HEK293 (cell line): ENCODE measurements at regions not wholly inside any gene's neighbourhood (a gene's known extent, or its start where the extent isn't known, plus 50 kb on each side); places are given as distances from the start of the nearest gene placed in this dataset.
A peak's percentile ranks its signal among the peaks of the same experiment; 100 is the strongest.

Source experiments
- CTCF ChIA-PET: fragments of 350-600 bp; formaldehyde crosslinking; extraction: SDS; loops from one replicate; lab custom pipeline; 2021; ENCODE audit warnings: antibody characterized with exemption; lab: Yijun Ruan, JAX
- POLR2A ChIA-PET: fragments of 300-600 bp; formaldehyde crosslinking; extraction: SDS; loops from one replicate; lab custom pipeline; 2020; ENCODE audit warnings: antibody characterized with exemption, inconsistent platforms; lab: Yijun Ruan, JAX
- H3K27ac ChIP-seq: fragments of 200-500 bp; sonication (Bioruptor generic); 2 replicates; pipeline ENCODE4 v1.5.1; 2014; ENCODE audit warnings: low read depth, low read length, control low read depth, inconsistent platforms; ENCODE audit errors: extremely low read depth
- H3K36me3 ChIP-seq, 2 experiments: fragments of 200-500 bp in 1 of 2; sonication (Bioruptor generic) in 1 of 2; 1 replicate in 1 of 2; 2 replicates in 1 of 2; pipeline ENCODE4 v1.5.1; 2014 to 2017; ENCODE audit warnings: inconsistent platforms in 2 of 2, low read length in 2 of 2; ENCODE audit not compliant: control insufficient read depth in 2 of 2, insufficient read depth in 1 of 2
- H3K4me1 ChIP-seq: fragments of 200-500 bp; sonication (Bioruptor generic); 2 replicates; pipeline ENCODE4 v1.5.1; 2014; ENCODE audit warnings: mild to moderate bottlenecking, low read length, inconsistent platforms; ENCODE audit not compliant: control insufficient read depth, insufficient read depth
- H3K4me3 ChIP-seq: 2 replicates; pipeline ENCODE4 v1.5.1; 2011; ENCODE audit warnings: low read depth, mild to moderate bottlenecking, control low read depth, low read length, moderate library complexity
- H3K9me3 ChIP-seq: fragments of 200-500 bp; sonication (Bioruptor generic); 2 replicates; pipeline ENCODE4 v1.5.1; 2014; ENCODE audit warnings: low read depth, low read length, inconsistent platforms; ENCODE audit not compliant: control insufficient read depth, insufficient read depth
- KLF7 ChIP-seq: fragments of 450-650 bp; formaldehyde crosslinking; IDR thresholded peaks from 2 replicates; pipeline ENCODE4 v1.5.1; 2016; ENCODE audit warnings: missing biosample characterization, missing genetic modification characterization, borderline replicate concordance
- KLF8 ChIP-seq: fragments of 450-650 bp; formaldehyde crosslinking; IDR thresholded peaks from 2 replicates; pipeline ENCODE4 v1.5.1; 2016; ENCODE audit warnings: missing biosample characterization, missing genetic modification characterization
- PRDM1 ChIP-seq: fragments of 450-650 bp; formaldehyde crosslinking; IDR thresholded peaks from 2 replicates; pipeline ENCODE4; 2016; ENCODE audit warnings: missing biosample characterization, missing genetic modification characterization
- SALL2 ChIP-seq: fragments of 450-650 bp; formaldehyde crosslinking; IDR thresholded peaks from 2 replicates; pipeline ENCODE4 v1.5.0; 2017; ENCODE audit warnings: missing biosample characterization, mild to moderate bottlenecking, missing genetic modification characterization, borderline replicate concordance
- ZNF132 ChIP-seq: fragments of 450-650 bp; formaldehyde crosslinking; IDR thresholded peaks from 2 replicates; pipeline ENCODE4 v1.5.1; 2017; ENCODE audit warnings: missing biosample characterization, missing genetic modification characterization, borderline replicate concordance
- ZNF133 ChIP-seq: fragments of 450-650 bp; formaldehyde crosslinking; IDR thresholded peaks from 2 replicates; pipeline ENCODE4 v1.5.1; 2016; ENCODE audit warnings: missing biosample characterization, missing genetic modification characterization
- ZNF140 ChIP-seq: fragments of 450-650 bp; formaldehyde crosslinking; IDR thresholded peaks from 2 replicates; pipeline ENCODE4 v1.5.1; 2016; ENCODE audit warnings: missing biosample characterization, missing genetic modification characterization
- ZNF157 ChIP-seq: fragments of 450-650 bp; formaldehyde crosslinking; IDR thresholded peaks from 2 replicates; pipeline ENCODE4 v1.5.1; 2016; ENCODE audit warnings: missing biosample characterization, missing genetic modification characterization
- ZNF335 ChIP-seq: fragments of 450-650 bp; formaldehyde crosslinking; conservative IDR thresholded peaks from 2 replicates; pipeline ENCODE4 v1.5.1; 2016; ENCODE audit warnings: missing biosample characterization, missing genetic modification characterization
- ZNF37A ChIP-seq: fragments of 450-650 bp; IDR thresholded peaks from 2 replicates; pipeline ENCODE4 v1.5.1; 2018; ENCODE audit warnings: missing biosample characterization, missing genetic modification characterization
- ZNF423 ChIP-seq: fragments of 450-650 bp; formaldehyde crosslinking; IDR thresholded peaks from 2 replicates; pipeline ENCODE4 v1.5.1; 2016; ENCODE audit warnings: missing biosample characterization, missing genetic modification characterization
- ZNF623 ChIP-seq: fragments of 450-650 bp; formaldehyde crosslinking; IDR thresholded peaks from 2 replicates; pipeline ENCODE4 v1.5.1; 2016; ENCODE audit warnings: missing biosample characterization, missing genetic modification characterization
- ZNF654 ChIP-seq: fragments of 450-650 bp; formaldehyde crosslinking; IDR thresholded peaks from 2 replicates; pipeline ENCODE4 v1.5.1; 2016; ENCODE audit warnings: low read depth, missing biosample characterization, missing genetic modification characterization
- ZNF747 ChIP-seq: fragments of 450-650 bp; formaldehyde crosslinking; IDR thresholded peaks from 2 replicates; pipeline ENCODE4 v1.5.1; 2016; ENCODE audit warnings: missing biosample characterization, missing genetic modification characterization
- ZNF785 ChIP-seq: fragments of 450-650 bp; formaldehyde crosslinking; IDR thresholded peaks from 2 replicates; pipeline ENCODE4 v1.5.1; 2016; ENCODE audit warnings: missing biosample characterization, missing genetic modification characterization
- ZNF791 ChIP-seq: fragments of 450-650 bp; formaldehyde crosslinking; IDR thresholded peaks from 2 replicates; pipeline ENCODE4 v1.5.1; 2016; ENCODE audit warnings: missing biosample characterization, missing genetic modification characterization
- ZNF792 ChIP-seq: fragments of 450-650 bp; formaldehyde crosslinking; IDR thresholded peaks from 2 replicates; pipeline ENCODE4 v1.5.1; 2016; ENCODE audit warnings: missing biosample characterization, missing genetic modification characterization
- ZNF830 ChIP-seq: fragments of 450-650 bp; IDR thresholded peaks from 2 replicates; pipeline ENCODE4 v1.5.0; 2018; ENCODE audit warnings: missing biosample characterization, missing genetic modification characterization, low read depth, mild to moderate bottlenecking, moderate library complexity
- TF ChIP-seq, protein P1 (sequence below): fragments of 450-650 bp; formaldehyde crosslinking; IDR thresholded peaks from 2 replicates; pipeline ENCODE4 v1.5.1; 2016; ENCODE audit warnings: missing biosample characterization, missing genetic modification characterization
- TF ChIP-seq, protein P2 (sequence below): fragments of 450-650 bp; formaldehyde crosslinking; IDR thresholded peaks from 2 replicates; pipeline ENCODE4 v1.5.1; 2016; ENCODE audit warnings: missing biosample characterization, missing genetic modification characterization, low read depth
- TF ChIP-seq, protein P3 (sequence below): fragments of 450-650 bp; formaldehyde crosslinking; IDR thresholded peaks from 2 replicates; pipeline ENCODE4 v1.5.1; 2016; ENCODE audit warnings: missing biosample characterization, missing genetic modification characterization
- TF ChIP-seq, protein P4 (sequence below): sonication (generic); formaldehyde crosslinking; IDR thresholded peaks from 2 replicates; pipeline ENCODE4 v1.8.1; 2022; ENCODE audit warnings: mild to moderate bottlenecking, moderate library complexity, missing genetic modification reagents
- TF ChIP-seq, protein P5 (sequence below): fragments of 450-650 bp; formaldehyde crosslinking; IDR thresholded peaks from 2 replicates; pipeline ENCODE4 v1.5.1; 2017; ENCODE audit warnings: missing biosample characterization, missing genetic modification characterization
- TF ChIP-seq, protein P6 (sequence below): fragments of 450-650 bp; formaldehyde crosslinking; IDR thresholded peaks from 2 replicates; pipeline ENCODE4 v1.5.1; 2016; ENCODE audit warnings: missing biosample characterization, missing genetic modification characterization

DNA sequence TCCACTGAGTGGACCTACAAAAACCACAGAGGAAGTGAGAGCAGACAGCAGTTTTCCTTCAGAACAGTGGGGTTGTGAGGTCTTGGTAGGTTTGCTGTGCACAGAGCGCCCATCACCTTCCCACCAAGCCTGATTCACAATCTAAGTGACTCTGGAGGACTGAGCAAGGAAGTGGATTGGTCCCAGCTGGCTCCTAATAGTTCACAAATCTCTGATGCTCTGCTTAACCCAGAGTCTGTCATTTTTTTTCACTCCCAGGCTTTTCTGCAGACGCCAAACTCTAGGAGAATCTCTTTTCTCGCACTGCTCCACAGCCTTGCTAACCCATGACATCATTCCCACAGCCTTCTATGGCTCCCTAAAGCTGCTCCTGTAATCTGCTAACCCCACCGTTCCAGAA is 280.4 kb downstream of the C1D start:
- no peaks in the 10 kb centered on the region for H3K36me3 ChIP-seq
- TF ChIP-seq ZNF132 = no peak
- TF ChIP-seq, protein P1, sequence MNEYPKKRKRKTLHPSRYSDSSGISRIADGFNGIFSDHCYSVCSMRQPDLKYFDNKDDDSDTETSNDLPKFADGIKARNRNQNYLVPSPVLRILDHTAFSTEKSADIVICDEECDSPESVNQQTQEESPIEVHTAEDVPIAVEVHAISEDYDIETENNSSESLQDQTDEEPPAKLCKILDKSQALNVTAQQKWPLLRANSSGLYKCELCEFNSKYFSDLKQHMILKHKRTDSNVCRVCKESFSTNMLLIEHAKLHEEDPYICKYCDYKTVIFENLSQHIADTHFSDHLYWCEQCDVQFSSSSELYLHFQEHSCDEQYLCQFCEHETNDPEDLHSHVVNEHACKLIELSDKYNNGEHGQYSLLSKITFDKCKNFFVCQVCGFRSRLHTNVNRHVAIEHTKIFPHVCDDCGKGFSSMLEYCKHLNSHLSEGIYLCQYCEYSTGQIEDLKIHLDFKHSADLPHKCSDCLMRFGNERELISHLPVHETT (tag by site-specific recombination) = no peak
- TF ChIP-seq ZNF423 (tag by site-specific recombination) = no peak
- no peak for TF ChIP-seq ZNF37A (tag by site-specific recombination)
- TF ChIP-seq ZNF335 (tag by site-specific recombination) = 0 out of 2 replicates have a peak, but pooled peaks have one; percentile 12
- no peak for TF ChIP-seq ZNF140 (tag by site-specific recombination)
- TF ChIP-seq PRDM1 (tag by site-specific recombination) = no peak
- TF ChIP-seq ZNF792 (tag by site-specific recombination) = no peak
- TF ChIP-seq ZNF830 = no peak
- TF ChIP-seq, protein P2, sequence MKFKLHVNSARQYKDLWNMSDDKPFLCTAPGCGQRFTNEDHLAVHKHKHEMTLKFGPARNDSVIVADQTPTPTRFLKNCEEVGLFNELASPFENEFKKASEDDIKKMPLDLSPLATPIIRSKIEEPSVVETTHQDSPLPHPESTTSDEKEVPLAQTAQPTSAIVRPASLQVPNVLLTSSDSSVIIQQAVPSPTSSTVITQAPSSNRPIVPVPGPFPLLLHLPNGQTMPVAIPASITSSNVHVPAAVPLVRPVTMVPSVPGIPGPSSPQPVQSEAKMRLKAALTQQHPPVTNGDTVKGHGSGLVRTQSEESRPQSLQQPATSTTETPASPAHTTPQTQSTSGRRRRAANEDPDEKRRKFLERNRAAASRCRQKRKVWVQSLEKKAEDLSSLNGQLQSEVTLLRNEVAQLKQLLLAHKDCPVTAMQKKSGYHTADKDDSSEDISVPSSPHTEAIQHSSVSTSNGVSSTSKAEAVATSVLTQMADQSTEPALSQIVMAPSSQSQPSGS = 0 out of 2 replicates have a peak, but pooled peaks have one; percentile 39
- no peaks in the 10 kb centered on the region for H3K4me1 ChIP-seq
- no peaks in the 10 kb centered on the region for H3K9me3 ChIP-seq
- POLR2A ChIA-PET = no interaction called here
- no peak overlapping the region for H3K4me3 ChIP-seq
- CTCF ChIA-PET = interaction anchor here (0.6 kb wide), 1 partner anchor 16 kb away, joined by 4 read pairs; no protein-coding TSS in a partner anchor
- H3K27ac ChIP-seq = no peak overlapping the region

DNA sequence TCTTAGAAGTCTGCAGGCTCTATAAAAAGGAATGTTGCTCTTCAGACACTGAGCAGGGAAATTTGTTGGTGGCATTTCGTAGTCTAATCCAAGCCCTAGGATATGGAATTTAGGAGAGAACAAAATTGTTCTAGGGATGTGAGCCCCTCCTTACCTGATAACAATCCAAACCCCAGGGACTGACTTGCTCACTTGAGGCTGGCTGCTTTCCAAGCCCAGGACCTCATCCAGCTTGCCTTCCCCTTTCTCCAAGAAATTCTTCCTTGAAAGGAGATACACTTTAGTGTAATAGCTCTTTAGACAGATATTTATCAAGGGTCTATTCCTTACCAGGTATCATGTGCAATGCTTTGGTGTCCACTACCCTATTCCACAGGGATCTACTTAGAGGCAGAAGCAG is 279.8 kb downstream of the C1D start:
- TF ChIP-seq, protein P3, sequence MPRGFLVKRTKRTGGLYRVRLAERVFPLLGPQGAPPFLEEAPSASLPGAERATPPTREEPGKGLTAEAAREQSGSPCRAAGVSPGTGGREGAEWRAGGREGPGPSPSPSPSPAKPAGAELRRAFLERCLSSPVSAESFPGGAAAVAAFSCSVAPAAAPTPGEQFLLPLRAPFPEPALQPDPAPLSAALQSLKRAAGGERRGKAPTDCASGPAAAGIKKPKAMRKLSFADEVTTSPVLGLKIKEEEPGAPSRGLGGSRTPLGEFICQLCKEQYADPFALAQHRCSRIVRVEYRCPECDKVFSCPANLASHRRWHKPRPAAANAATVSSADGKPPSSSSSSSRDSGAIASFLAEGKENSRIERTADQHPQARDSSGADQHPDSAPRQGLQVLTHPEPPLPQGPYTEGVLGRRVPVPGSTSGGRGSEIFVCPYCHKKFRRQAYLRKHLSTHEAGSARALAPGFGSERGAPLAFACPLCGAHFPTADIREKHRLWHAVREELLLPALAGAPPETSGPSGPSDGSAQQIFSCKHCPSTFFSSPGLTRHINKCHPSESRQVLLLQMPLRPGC = no peak
- no peak for TF ChIP-seq ZNF785 (tag by site-specific recombination)
- TF ChIP-seq ZNF791 (tag by site-specific recombination) = no peak
- TF ChIP-seq ZNF747 (tag by site-specific recombination) = no peak
- TF ChIP-seq SALL2 = no peak
- no peak for TF ChIP-seq ZNF157 (tag by site-specific recombination)
- TF ChIP-seq, protein P4, sequence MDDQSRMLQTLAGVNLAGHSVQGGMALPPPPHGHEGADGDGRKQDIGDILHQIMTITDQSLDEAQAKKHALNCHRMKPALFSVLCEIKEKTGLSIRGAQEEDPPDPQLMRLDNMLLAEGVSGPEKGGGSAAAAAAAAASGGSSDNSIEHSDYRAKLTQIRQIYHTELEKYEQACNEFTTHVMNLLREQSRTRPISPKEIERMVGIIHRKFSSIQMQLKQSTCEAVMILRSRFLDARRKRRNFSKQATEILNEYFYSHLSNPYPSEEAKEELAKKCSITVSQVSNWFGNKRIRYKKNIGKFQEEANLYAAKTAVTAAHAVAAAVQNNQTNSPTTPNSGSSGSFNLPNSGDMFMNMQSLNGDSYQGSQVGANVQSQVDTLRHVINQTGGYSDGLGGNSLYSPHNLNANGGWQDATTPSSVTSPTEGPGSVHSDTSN = no peak
- TF ChIP-seq ZNF654 = no peak
- TF ChIP-seq, all 188 proteins: peak for 0
- no peaks in the 10 kb centered on the region for H3K36me3 ChIP-seq
- H3K9me3 ChIP-seq = no peaks in the 10 kb centered on the region
- H3K27ac ChIP-seq = no peak overlapping the region
- CTCF ChIA-PET = no interaction called here
- H3K4me3 ChIP-seq = no peak overlapping the region
- POLR2A ChIA-PET = interaction anchor here (0.6 kb wide), 1 partner anchor 1348 kb away, joined by 3 read pairs; no protein-coding TSS in a partner anchor
- H3K4me1 ChIP-seq = no peaks in the 10 kb centered on the region

DNA sequence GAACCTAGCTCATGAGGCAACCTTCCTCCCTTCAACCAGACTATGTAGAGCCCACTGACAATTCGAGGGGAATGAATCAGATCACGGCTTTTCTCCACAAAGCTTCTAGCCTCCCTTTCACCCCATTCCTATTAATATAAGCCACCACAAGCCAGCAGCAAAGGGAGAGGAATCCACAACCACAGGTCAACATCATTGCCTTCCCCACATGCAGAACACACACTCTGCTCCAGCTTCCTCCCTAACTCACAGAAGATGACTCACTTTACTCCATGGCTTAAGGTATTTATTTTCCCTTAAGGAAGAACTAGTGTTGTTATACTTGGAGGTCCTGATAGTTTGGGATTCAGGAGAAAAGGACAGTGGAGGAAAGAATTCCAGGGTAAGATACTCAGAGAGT is 272.2 kb downstream of the C1D start:
- no peak overlapping the region for H3K27ac ChIP-seq
- no peaks in the 10 kb centered on the region for H3K36me3 ChIP-seq
- no peak overlapping the region for H3K4me3 ChIP-seq
- no peaks in the 10 kb centered on the region for H3K4me1 ChIP-seq
- ChIA-PET POLR2A (no interaction called here), CTCF (interaction anchor here (0.7 kb wide), 1 partner anchor 241 kb away, joined by 3 read pairs; no protein-coding TSS in a partner anchor)
- no peaks in the 10 kb centered on the region for H3K9me3 ChIP-seq
- no peak for TF ChIP-seq KLF7 (tag by site-specific recombination)
- TF ChIP-seq ZNF133 (tag by site-specific recombination) = no peak
- TF ChIP-seq ZNF623 = no peak
- TF ChIP-seq KLF8 (tag by site-specific recombination) = no peak
- TF ChIP-seq, protein P5, sequence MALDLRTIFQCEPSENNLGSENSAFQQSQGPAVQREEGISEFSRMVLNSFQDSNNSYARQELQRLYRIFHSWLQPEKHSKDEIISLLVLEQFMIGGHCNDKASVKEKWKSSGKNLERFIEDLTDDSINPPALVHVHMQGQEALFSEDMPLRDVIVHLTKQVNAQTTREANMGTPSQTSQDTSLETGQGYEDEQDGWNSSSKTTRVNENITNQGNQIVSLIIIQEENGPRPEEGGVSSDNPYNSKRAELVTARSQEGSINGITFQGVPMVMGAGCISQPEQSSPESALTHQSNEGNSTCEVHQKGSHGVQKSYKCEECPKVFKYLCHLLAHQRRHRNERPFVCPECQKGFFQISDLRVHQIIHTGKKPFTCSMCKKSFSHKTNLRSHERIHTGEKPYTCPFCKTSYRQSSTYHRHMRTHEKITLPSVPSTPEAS (tag by site-specific recombination) = no peak
- TF ChIP-seq, protein P6, sequence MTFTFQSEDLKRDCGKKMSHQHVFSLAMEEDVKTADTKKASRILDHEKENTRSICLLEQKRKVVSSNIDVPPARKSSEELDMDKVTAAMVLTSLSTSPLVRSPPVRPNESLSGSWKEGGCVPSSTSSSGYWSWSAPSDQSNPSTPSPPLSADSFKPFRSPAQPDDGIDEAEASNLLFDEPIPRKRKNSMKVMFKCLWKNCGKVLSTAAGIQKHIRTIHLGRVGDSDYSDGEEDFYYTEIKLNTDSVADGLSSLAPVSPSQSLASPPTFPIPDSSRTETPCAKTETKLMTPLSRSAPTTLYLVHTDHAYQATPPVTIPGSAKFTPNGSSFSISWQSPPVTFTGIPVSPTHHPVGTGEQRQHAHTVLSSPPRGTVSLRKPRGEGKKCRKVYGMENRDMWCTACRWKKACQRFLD (tag by site-specific recombination) = no peak
